GM19043 (cell line): ENCODE measurements at regions not wholly inside any gene's neighbourhood (a gene's known extent, or its start where the extent isn't known, plus 50 kb on each side); places are given as distances from the start of the nearest gene placed in this dataset.
A peak's percentile ranks its signal among the peaks of the same experiment; 100 is the strongest.
"Not testable (repeated sequence)": the region's sequence is repeated elsewhere in the genome, so short reads cannot be mapped to it uniquely, and the experiment has no call there.

Experiments used
- ATAC-seq: cut with Tn5 transposase; IDR thresholded peaks from one replicate; pipeline ENCODE4 v1.9.1; 2021; ENCODE audit warnings: low read depth; ENCODE audit not compliant: unreplicated experiment

DNA sequence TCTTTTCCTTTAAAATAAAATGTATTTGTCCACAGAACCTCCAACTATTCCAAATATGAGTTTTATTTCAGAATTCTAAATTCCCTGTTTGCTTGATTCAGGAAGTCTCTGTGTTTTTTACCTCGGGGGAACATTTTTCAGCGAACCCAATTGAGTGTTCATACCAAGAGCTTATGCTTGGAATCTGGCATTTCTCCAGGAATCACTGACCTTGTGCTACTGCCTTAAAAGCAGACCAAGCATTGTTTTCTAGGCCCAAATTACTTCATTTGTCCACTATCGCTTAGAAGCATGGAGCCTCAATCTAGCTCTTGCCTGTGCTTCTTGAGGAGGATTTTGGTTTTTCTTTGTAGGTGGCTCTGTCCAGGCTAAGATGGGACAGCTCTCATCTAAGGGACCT, 59.4 kb downstream of the EBLN1 start:
- no peak for ATAC-seq

GRCh38 chr10:22156750-22157149, 61.1 kb downstream of the EBLN1 start:
- no peak for ATAC-seq

GRCh38 chr10:22152403-22152802, 65.4 kb downstream of the EBLN1 start:
- ATAC-seq = no peak

DNA sequence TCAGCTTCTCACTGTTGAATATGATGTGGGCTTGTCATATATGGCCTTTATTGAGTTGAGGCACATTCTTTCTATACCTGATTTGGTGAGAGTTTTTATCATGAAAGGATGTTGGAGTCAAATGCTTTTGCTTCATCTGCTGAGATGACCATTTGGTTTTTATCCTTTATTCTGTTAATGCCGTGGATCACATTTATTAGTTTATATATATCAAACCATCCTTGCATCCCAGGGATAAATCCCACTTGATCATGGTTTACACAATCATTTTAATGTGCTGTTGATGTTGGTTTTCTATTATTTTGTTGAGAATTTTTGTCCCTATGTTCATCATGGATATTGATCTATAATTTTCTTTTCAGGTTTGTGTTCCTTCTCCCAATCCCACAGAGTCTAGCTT, 67.0 kb downstream of the EBLN1 start:
- ATAC-seq = no peak

DNA sequence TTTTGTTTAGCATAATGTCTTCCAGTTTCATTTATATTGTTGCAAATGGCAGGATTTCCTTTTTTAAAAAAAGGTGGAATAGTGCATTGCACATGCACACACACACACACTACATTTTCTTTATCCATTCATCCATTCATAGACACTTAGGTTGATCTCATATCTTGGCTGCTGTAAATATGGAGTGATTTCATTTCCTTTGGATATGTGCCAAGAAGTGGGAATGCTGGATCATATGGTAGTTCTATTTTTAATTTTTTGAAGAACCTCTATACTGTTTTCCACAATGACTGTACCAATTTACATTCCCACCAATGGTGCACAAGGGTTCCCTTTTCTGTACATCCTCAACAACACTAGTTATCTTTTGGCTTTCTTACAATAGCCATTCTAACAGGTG, 68.9 kb downstream of the EBLN1 start:
- ATAC-seq = no peak

DNA sequence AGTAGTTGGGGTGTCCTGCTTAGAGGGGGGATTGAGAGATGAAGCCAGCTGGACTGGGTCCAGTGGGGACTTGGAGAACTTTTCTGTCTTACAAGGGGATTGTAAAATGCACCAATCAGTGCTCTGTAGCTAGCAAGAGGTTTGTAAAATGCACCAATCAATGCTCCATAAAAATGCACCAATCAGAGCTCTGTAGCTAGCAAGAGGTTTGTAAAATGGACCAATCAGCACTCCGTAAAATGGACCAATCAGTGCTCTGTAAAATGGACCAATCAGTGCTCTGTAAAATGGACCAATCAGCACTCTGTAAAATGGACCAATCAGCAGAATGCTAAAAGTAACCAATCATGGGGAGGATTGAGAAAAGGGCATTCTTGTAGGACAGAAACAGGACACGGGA, 71.9 kb downstream of the EBLN1 start:
- not testable (repeated sequence) for ATAC-seq

DNA sequence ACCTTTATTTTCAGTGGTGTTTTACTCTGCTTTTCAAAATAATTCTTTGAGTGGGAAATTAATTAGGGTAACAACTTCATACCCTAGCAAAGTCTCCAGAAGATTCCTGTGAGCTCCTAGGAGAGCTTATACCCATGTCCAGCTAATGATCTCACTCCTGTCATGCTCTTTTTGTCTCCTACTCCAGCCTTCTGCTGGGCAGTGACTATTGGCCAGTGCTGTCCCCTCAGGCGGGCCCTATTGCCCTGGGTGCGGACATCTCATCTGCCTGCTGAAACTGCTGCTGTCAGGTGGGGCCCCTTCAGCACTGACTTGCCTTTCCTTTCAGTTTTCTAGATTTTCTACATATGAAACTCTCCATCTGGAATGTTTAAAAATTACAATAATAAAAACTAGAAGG, 80.3 kb downstream of the EBLN1 start:
- ATAC-seq = no peak

- ATAC-seq = no peak
These were observed 82.2 kb downstream of the EBLN1 start for GRCh38 chr10:22135591-22135990.

DNA sequence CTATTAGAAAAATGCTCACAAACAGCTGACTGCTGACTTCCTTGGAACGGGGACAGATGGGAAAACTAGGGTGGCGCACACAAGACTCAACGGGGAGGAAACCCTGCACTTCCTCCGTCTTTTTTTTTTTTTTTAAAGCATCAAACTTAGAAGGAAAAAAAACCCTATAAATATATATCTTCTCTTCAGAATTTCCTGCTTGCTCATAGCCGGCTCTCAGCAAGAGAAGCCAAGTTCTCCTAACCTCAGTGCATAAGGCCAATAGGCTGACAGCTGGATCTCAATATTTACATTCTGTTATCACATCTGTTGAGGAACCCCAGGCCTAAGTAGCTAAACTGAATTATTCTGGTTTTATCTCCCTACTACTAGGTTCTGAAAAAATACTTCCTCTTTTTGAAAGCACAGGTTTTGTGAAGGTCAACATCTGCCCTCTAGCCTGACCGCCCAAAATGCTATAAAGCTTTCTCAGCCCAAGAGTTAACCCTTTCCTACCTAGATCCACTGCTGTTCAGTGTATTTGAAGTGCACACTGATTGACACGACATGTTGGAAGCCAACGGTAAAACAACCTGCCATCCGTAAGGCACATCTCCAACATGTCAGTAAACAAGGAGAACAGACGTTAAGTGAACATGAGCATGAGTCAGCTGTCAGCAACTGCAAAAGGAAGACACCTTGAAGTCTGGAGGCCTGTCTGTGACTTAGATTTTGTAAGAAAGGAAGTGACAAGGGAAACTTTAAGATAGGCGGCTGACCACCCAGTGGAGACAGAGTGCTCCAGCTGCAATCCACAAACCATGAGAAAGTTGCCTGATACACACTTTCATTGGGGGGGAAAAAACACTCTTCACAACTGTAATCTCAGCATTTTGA, 83.8 kb downstream of the EBLN1 start:
- peak; percentile 68 for ATAC-seq

GRCh38 chr10:22130824-22131223, 87.0 kb downstream of the EBLN1 start:
- not testable (repeated sequence) for ATAC-seq

GRCh38 chr10:22129612-22130011, 88.2 kb downstream of the EBLN1 start:
- not testable (repeated sequence) for ATAC-seq

DNA sequence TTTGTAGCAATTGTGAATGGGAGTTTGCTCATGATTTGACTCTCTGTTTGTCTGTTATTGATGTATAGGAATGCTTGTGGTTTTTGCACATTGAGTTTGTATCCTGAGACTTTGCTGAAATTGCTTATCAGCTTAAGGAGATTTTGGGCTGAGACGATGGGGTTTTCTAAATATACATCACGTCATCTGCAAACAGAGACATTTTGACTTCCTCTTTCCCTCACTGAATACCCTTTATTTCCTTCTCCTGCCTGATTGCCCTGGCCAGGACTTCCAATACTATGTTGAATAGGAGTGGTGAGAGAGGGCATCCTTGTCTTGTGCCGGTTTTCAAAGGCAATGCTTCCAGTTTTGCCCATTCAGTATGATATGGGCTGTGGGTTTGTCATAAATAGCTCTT, 96.6 kb downstream of the EBLN1 start:
- not testable (repeated sequence) for ATAC-seq

GRCh38 chr10:22120072-22120471, 97.7 kb downstream of the EBLN1 start:
- not testable (repeated sequence) for ATAC-seq

DNA sequence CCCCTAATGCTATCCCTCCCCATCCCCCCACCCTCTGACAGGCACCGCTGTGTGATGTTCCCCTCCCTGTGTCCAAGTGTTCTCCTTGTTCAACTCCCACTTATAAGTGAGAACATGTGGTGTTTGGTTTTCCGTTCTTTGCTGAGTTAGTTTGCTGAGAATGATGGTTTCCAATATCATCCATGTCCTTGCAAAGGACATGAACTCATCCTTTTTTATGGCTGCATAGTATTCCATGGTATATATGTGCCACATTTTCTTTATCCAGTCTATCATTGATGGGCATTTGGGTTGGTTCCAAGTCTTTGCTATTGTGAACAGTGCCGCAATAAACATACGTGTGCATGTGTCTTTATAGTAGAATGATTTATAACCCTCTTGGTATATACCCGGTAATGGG, 98.2 kb downstream of the EBLN1 start:
- not testable (repeated sequence) for ATAC-seq

GRCh38 chr10:22111705-22112104, 106.1 kb downstream of the EBLN1 start:
- ATAC-seq = no peak

- no peak for ATAC-seq
These were observed 106.6 kb downstream of the EBLN1 start for GRCh38 chr10:22111260-22111659.

DNA sequence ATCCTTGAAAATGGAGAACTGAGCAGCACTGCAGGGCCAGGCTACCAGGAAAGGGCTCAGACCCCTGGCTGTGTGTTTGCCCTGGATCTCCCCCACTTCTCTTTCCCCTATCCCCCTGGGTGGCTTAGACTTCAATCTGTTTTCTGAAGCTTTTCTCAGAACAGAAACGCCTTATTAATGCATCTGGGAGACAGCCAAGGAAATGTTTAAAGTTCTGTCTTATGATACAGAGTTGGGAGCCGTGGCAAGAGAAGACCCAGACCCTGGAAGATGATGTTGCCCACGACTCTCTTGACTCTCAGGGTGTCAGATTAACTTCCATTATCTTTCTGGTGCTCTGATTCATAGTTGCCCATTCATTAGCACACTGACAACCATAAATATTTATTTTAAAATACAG, 107.1 kb downstream of the EBLN1 start:
- no peak for ATAC-seq

DNA sequence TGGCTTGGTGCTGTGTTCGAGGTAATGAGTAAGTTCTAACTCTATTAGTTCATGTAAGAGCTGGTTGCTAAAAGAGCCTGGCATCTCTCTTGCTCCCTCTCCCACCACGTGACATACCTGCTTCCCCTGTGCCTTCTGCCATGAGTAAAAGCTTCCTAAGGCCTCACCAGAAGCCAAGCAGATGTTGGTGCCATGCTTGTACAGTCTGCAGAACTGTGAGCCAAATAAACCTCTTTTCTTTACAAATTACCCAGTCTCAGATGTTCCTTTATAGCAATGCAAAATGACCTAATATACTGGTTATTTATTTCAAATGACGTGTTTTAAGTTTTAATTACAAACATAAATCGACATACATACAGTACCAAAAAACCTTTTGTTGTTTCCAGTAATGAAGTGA, 101.7 kb upstream of the DNAJC1 start:
- no peak for ATAC-seq

GRCh38 chr10:22103701-22104470, 100.4 kb upstream of the DNAJC1 start:
- no peak for ATAC-seq

DNA sequence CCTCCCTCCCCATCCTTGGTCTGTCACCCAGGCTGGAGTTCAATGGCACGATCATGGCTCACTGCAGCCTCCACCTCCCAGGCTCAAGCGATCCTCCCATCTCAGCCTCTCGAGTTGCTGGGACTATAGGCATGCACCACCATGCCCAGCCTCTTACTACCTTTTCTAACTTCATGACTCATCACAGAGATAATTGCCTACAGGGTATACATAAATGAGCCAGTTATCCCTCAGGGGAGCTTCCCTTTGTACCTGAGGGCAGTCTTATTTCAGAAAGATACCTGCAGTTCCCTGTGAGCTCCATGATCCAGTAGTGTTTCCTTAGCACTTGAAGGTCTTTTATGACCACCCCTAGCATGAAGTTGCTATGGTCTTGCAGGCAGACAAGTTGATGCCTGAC, 94.2 kb upstream of the DNAJC1 start:
- no peak for ATAC-seq

DNA sequence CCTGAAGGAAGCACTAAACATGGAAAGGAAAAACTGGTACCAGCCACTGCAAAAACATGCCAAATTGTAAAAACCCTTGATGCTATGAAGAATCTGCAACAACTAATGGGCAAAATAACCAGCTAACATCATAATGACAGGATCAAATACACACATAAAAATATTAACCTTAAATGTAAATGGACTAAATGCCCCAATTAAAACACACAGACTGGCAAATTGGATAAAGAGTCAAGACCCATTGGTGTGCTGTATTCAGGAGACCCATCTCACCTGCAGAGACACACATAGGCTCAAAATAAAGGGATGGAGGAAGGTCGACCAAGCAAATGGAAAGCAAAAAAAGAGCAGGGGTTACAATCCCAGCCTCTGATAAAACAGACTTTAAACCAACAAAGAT, 87.7 kb upstream of the DNAJC1 start:
- not testable (repeated sequence) for ATAC-seq

DNA sequence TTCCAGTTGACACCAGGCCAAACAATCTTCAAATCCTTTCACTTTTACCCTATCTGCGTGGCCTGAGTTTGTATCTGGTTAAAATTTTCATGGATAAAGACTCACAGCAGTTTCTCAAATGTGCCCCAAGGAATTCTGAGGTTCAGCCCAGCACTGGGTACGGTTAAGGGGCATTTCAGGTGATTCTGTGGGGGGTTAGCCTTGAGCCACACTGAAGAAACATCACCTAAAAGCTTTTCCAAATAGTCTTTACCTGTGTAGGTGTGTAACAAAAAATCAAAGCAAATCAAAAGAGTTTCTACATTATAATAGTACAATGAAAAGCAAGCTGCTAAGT, 83.8 kb upstream of the DNAJC1 start:
- no peak for ATAC-seq
